HG03066 (cell line): ENCODE measurements at regions not wholly inside any gene's neighbourhood (a gene's known extent, or its start where the extent isn't known, plus 50 kb on each side); places are given as distances from the start of the nearest gene placed in this dataset.
"Not testable (repeated sequence)": the region's sequence is repeated elsewhere in the genome, so short reads cannot be mapped to it uniquely, and the experiment has no call there.

Experiments
- ATAC-seq: cut with Tn5 transposase; IDR thresholded peaks from one replicate; pipeline ENCODE4 v1.9.1; 2021; ENCODE audit warnings: low read depth; ENCODE audit not compliant: unreplicated experiment

- not testable (repeated sequence) for ATAC-seq
These were observed 110.6 kb downstream of the RPIA start for GRCh38 chr2:88802026-88802425.

DNA sequence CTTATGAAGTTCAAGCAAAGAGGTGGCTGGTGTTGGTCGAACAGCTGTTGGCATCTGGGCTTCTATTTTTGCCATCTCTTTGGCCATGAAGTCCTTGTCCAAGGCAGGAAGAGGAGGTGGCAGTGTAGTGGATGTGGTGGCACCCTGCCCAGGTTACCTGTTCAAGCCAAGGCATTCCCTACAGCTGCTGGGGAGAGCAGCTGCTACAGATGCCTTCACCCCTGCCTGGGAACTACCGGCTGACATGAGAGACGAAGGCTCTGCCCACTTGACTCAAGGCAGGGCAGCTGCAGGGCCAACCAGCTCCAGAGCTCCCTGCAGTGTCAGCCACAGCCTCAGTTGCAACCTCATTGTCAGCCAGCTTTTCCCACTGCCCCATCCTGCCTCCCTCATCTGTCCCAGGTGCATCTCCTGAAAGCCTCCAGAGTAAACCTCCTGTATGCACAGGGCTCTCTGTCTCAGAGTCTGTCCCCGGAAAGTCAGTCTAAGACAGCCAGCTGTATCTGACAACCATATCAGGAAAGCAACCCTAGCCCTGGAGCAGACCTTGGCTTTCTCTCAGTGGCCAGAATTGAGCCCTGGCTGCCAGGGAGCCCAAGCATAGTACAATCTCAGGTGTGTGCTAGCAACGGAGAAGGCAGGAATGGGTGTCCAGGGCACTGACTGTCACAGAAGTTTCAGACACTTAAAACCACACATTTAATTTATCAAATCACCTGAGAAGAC lies 115.9 kb downstream of the RPIA start:
- ATAC-seq: no peak

DNA sequence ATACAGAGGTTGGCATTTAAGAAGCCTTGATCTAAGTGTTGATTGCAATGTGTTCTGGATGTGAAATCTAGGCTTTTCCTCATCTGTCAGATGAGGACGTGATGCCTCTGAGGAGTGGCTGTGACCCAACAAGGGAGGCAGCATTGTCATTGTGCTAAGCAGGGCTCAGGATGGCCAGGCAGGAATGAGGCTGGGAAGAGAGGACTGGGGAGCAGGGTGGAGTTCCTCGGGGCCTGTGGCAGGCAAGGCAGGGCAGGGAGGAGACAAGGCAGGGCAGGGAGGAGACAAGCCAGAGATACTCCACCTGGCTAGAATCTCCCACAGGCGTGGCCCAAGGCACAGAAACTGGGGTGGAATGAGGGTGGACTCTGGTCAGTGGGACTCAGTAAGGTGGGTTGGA lies 116.6 kb downstream of the RPIA start:
- no peak for ATAC-seq

DNA sequence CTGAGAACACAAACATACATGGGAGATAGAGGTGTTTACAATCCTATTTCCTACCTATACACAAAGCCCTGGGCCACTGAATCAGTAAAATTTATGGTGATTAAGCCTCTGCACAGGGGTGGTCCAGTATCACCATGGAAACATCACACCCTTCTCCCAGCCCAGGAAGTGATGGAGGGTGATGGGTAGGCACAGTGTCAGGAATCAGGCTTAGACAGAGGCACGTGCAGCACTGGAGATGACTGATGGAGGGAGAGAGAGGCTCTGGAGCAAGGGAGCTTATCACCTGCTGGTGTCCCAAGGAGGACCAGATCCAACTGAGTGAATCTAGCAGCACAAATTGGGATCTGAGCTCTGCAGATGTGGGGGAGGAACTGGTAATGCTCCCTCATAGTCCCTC lies 117.2 kb downstream of the RPIA start:
- no peak for ATAC-seq

- ATAC-seq: no peak
These were observed 117.7 kb downstream of the RPIA start for GRCh38 chr2:88809216-88809615.

- ATAC-seq: no peak
These were observed 118.5 kb downstream of the RPIA start for GRCh38 chr2:88810017-88810416.

DNA sequence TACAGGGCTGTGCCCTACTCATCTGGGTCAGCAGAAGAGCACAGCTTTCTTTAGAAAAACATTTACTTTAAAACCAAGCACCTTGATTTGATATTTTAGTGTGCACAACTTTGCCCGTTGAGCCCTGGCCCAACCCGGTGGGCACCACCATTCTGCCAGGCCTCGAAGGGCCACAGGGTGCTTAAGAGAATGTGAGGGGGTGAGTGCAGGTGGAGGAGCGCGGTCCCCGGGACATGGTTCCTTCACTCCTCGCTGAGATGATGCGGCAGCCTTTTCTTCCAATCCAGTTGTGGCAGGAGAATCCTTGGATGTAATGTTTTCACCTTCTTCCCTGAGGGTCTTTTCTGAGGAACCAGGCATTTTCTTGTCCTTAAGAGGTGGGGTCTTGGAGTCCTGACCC lies 119.0 kb downstream of the RPIA start:
- ATAC-seq: no peak

GRCh38 chr2:88811233-88811632 lies 119.8 kb downstream of the RPIA start:
- no peak for ATAC-seq

DNA sequence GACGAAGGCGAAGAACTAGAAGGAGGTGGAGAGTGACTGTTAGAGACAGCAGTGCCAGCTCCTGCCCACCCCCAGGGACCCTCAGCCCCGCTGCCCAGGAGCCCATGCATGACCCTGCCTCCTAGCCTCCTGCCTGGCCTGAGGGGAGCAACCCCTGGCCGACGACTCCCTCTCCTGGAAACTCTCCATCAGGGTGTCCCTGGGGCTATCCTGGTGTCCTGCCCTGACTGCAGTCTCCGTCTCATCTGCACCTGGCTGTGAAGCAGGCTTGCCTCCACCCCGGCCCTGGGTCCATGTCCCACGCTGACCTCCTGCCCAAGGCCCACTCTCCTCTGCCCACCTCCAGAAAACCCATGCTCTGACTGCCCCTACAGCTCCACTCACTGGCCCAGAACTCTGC lies 120.2 kb downstream of the RPIA start:
- ATAC-seq: no peak

DNA sequence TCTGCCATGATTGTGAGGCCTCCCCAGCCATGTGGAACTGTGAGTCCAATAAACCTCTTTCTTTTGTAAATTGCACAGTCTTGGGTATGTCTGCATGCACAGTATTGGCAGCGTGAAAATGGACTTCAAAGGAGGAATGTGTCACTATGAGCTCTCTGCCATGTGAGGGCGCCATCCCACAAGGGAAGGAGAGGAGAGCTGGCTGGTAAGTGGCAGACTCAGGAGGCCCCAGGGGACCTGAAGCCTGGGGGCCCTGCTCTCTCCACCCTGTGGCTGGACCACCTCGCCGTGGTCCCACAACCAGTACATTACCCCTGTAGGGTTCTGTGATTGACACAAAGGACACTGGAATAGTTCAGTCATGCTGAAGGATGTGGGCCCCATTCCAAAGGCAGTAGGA lies 122.1 kb downstream of the RPIA start:
- no peak for ATAC-seq

GRCh38 chr2:88815282-88815681 lies 123.8 kb downstream of the RPIA start:
- ATAC-seq: no peak

GRCh38 chr2:88815697-88816096 lies 124.2 kb downstream of the RPIA start:
- no peak for ATAC-seq

GRCh38 chr2:88818381-88818780 lies 126.9 kb downstream of the RPIA start:
- no peak for ATAC-seq

GRCh38 chr2:88824951-88825350 lies 133.5 kb downstream of the RPIA start:
- no peak for ATAC-seq

DNA sequence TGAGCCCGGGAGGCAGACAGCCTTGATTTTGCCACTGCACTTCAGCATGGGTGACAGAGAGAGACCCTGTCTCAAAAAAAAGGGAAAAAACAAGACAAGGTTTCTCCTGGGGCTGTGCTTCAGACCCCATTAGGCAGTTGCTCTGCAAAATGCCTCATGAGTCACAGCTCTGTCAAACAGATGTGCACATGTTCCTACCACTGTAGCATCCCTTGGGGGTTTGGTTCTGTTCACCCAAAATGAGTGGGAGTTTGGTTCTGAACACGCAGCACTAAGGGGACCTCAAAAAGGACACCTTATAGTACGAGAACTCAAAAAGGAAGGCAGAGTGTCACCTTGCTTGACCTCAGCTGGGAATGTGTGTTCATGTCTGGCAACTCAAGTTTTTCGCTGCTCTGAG lies 134.9 kb downstream of the RPIA start:
- ATAC-seq: no peak

DNA sequence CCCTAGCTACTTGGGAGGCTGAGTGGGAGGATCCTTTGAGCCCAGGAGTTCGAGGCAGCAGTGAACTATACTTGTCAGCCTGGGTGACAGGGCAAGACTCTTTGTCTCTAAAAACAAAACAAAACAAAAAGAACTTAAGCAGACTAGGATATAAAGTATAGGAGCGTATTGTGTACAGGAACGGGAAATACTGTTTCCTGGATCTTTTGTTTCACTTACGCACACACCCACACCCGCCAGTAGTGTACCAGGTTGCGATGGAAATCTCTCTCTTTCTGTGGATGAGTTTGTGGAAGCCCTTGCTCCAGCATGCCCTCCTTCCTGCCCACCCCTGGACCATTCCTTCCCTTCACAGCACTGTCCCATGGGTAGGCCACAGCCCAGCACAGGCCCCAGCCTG lies 136.3 kb downstream of the RPIA start:
- no peak for ATAC-seq

DNA sequence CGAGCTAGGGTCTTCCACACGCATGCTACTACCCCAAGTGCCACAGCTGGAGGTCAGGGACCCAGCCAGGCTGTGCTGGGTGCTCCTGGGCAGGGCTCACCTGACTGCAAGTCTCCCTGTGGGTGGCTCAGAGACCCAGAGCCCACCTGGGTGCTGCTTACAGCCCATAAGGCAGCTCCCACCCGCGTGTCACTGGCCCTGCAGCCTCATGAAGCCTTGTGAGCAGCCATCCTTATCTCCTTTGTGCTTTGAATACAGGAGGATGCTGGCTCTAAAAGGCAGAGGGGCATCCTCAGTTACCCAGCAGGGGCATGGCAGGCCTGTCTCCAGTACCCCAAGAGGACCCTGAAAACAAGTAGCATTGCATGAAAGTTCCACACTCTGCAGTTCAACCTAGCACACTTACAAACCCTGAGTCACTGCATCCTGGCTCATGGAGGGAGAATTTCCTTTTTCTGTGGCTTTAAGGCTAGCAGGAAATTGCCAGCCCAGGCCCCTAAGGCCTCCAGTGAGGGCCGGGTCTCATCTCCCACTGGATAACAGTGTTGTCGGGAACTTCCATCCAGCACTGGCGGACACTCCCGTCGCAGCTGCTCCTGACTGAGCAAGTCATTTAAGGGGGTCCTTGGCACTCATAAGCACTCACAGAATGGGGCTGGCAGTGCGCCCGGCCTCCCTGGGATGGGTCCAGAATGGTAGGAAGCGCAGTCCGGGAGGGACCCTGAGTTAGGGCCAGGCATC lies 137.1 kb downstream of the RPIA start:
- ATAC-seq: no peak

DNA sequence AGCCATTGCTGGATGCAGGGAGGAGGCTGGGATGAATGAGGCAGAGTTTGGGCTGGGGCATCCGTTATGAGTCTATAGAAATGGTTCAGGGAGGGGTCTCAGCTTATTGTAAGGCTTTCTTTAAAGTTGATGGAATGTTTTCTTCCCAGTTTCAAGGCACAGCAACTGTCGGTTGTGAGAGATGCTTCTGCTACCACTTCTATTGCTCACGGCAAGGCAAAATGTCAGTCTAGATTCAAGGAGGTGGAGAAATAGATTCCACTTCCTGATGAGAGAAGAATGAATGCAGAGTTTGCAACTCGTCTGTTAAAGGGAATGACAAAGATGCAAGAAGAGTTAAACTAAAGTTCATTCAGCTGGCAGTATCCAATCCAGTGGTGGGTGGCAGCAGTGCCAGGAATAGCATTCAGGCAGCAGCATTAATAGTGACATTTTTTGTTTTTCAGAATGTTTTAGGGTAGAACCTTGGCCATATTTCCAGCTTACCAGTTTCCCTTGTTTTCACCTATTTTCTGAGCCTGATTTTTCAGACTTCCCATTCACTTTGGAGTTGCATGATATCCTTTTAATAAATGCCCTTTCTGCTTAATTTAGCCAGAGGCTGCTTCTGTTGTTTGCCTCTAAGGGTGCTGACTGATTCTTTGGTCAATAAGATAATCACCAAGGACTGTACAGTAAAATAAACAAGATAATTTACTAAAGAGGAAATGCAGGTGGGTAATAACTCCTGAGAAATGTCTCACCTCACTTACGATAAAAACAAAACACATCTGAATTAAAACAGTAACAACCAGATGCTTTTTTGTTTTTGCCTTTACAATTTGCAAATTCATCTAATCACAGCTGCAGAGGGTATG lies 138.4 kb downstream of the RPIA start:
- ATAC-seq: no peak

DNA sequence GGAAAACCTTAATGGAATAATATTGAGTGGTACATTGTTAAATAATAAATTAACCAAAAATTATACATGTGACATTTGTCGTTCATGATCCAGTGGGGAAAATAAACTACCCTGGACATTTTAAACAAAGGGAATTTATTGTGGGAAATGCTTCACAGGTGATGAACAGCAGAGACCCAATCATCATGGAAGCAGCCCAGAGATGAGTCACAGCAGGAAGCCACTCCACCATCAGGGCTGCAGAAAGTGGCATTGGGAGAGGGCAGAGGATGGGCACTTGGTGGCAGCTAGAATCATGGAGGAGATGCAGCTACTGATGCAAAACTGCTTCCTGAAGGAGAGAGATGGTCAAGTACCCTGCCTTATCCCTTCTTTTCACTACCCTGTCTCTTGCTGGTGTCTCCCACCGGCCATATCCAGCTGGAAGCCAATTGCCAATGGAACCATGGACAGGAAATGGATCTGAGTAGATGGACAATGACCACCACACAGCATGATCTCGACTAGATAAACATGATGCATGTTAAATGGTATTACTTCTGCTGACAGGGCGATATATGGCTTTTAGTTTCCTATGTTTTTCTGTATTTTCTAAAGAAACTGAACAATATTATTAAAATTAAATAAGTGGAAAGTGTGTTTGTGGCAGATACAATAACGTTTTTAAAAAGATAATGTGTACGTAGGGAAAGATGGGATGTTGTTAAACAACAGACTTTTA lies 139.8 kb downstream of the RPIA start:
- no peak for ATAC-seq

DNA sequence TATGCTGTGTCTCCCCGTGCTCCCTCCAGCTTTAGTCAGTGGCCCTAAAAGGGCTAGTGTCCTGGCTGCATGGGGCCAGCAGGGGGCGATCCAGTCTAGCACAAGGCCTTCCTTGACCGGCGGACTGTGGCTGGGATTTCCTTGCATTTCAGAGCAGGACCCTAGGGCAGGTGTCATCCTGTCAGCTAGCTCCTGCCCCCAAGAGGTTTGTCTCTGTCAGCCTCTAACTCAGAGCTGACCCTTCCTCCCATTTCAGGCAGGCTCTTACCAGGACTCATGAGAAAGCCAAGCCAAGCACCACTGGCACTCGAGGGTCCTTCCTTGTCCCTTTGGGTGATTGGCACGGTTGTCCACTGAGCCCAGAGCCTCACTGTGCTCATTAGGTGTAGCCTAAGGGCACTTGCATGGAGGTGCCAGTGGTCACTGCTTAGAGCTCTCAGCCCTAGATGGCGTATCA lies 140.3 kb downstream of the RPIA start:
- ATAC-seq: peak; percentile 97
